DMS 273 (cell line): ENCODE measurements at regions not wholly inside any gene's neighbourhood (a gene's known extent, or its start where the extent isn't known, plus 50 kb on each side); places are given as distances from the start of the nearest gene placed in this dataset.

ENCODE experiments used
- DNase-seq: peaks from one replicate; lab custom pipeline; 2025; ENCODE audit not compliant: unreplicated experiment; lab: John Stamatoyannopoulos, UW

DNA sequence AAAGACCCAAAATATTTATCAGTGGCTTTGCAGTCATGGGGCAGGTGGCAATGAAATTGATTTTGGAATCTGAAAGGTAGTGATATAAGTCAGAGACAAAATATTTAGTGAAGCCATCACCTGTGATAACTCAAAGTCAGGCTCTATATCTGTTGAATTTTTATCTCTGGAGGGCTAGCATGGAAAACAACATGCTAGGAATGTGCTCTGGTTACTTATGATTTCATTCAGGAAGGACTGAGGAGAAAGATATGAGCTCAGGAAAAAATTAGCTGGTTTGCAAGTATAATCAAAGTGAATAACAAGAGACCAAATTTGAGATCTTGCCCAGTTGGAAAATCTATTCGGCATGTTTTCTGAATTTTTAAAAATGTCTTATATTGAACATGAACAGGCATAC is 364.6 kb upstream of the LRRC7 start:
- DNase-seq = no peak

DNA sequence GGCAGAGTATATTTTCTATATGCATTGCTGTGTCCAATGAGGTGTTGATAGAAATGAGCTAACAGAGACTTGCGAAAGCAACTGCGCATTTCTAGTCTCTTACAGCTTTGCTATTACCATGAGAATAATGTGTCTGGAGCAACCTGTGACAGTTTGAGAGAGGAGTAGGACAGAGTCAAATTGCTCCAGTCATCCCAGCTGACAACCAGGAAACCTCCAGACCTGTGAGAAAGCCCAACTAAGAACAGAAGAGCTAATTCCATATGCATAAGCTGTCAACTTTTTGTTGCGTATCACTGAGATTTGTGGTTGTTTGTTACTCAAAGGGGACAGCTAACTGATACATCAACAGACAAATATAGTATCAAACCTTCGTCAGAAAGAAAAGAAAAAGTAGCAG is 354.1 kb upstream of the LRRC7 start:
- no peak for DNase-seq

DNA sequence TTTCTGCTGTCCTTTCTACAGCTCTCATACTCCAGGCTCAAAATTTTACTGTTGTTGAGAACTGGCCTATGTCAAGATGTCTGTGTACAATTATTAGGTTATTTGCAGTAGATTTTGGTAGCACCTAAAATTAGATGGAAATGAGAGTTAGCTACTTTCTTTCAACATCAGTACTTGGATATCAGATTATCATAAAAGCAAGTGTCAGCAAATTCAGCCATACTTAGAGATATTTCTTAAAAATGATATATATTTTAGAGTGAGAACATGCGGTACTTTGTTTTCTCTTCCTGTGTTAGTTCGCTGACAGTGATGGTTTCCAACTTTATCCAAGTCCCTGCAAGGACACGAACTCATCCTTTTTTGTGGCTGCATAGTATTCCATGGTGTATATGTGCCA is 351.8 kb upstream of the LRRC7 start:
- no peak for DNase-seq

DNA sequence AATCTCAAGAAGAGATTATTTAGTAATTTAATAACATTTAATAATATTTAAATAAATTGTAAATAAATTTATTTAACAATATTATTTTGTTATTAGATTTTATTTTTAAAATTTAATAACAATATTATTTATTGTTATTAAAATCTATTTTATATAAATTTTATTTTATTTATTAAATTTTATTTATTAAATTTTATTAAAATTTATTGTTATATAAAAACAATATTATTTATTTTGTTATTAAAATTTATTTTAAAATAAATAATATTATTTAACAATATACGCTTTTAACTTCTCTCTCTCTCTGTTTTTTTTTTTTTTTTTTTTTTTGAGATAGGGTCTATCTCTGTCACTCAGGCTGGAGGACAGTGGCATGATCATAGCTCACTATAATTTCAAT is 347.1 kb upstream of the LRRC7 start:
- no peak for DNase-seq

DNA sequence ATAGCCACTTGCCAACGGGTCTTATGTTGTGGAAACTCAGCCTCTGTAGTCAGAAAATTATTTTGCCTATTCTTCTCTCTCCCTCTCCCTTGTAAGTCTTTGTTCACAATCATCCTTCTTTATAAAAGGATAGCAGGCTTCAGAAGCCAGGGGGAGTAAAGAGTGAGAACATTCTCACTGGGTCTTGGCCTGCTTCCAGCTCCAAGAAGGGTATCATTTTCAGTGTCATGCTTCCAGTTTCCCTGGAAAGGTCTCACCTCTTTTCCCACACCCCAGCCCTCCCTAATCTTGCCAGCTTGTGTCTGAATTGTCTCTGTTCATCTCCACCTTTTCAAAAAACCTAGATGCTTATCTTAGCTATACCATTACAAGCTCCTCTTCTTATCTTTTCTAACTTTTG is 346.2 kb upstream of the LRRC7 start:
- DNase-seq = peak; percentile 73

DNA sequence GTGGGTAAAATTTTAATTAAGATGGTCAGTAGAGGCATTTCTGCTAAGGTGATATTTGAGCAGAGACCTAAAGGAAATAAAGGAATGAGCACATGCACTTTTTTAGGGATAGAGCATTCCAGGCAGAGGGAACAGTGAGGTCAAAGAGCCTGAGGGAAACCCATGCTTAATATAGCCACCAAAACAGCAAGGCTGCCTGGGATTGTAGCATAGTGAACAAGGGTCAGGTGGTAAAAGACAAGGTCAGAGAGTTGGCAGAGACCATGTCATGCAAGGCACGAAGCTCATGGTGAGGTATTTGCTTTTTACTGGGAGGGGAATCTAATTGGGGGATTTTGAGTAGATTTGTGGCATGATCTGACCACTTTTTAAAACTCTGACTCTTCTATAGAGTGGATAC is 344.6 kb upstream of the LRRC7 start:
- no peak for DNase-seq

DNA sequence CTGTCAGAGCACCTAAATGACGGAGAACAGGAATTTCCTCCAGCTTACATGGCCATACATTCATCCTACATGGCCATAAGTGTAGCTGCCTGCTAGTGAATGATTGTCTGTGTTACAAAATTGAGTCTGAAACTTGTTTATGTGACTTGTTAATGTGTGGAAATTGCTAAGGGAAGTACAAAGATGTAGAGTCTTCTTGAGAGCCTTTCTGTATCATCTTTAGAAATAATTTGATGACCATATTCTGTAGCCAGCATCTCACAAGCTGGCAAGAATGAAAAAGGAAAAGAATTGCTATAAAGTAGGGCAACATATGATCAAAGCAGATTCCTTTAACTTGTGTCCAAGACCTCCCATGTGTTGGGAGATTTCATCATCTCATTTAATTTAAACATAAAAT is 339.2 kb upstream of the LRRC7 start:
- DNase-seq = no peak

DNA sequence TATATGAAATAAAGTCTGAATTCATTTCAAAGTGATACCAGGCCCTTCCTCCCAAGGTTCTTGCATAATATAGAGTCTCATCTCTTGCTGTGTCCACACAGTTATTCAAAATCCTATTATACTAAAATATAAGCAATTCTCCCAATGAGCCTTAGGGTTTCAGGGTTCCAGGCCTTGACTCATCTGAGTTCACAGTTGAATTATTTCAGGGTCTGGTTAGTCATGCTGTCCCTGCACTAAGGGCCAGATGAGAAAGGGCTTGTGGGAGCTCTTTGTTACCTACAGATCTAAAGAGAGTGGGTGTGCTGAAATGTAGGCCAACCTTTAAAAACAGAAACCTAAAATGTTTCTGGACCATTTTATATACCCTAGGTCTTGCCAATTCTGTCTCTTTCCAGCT is 337.5 kb upstream of the LRRC7 start:
- no peak for DNase-seq

DNA sequence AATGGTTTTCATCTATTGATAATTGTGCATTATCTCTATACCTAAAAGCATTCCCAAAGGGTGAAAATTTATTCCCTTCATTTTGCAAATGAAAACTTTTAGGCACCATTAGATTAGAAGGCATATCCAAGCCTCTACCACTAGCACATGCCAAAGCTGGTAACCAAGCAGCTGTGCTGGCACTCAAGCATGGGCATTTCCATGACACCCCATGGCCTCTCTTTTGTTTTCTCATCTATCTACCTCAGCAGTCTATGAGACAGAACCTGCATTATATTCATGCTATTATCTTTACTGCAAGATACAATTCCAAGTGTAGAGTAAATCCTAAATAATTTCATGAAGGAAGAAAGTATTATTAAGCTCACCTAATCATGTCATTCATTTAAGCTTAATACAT is 334.3 kb upstream of the LRRC7 start:
- no peak for DNase-seq

DNA sequence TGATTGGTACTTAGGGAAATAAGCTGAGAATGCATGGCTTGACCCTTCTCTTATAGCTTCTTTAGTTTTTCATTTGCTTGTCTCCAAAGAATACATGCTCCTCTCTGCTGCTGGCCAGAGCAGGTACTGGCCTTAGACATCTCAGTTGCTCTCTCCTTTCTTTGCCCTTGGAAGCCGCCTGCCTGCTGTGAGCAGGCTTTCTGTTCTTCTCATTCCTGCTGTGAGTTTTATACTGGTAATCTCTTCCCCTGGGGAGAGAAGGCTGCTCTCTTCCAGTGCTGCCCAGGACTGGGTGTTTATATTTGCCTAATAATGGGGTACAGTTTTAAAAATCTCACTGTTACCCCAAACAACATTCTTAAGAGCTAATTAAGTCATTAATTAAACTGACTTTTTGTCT is 323.5 kb upstream of the LRRC7 start:
- DNase-seq = no peak

DNA sequence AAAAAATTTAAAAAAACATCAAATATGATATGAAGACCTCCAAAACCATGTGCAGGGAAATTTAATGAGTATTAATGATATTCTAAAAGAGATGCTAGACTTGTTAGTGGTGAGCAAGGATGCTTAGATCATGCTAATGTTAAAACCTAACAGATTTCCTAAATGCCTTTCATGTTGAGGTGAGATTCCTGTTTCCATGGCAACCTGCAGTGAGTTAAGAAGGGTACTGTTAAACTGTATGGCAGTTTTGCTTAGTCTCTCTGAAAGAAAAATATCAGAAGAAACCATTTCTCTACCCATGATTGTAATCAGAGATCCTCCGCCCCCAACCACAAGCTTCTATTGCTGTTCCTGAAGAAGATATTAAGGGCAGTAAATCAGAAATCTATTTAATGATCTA is 321.6 kb upstream of the LRRC7 start:
- peak; percentile 18 for DNase-seq

DNA sequence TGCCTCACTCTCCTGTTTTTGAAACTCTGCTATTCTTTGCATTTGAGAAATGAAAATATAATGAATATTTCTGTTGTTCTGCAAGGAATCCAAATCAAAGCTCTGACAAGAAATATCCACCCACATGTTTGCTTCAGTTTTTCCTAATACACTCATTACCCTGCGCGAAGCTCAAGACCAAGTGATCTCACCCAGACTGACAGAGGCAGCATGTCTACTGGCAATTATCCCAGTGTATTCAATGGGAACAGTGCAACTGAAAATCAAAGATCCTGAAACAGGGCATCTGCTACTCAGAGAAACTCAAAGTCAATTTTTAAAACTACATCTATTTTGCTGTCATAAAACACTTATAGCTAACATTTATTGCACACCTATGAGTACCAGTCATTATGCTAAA is 321.0 kb upstream of the LRRC7 start:
- peak; percentile 40 for DNase-seq

DNA sequence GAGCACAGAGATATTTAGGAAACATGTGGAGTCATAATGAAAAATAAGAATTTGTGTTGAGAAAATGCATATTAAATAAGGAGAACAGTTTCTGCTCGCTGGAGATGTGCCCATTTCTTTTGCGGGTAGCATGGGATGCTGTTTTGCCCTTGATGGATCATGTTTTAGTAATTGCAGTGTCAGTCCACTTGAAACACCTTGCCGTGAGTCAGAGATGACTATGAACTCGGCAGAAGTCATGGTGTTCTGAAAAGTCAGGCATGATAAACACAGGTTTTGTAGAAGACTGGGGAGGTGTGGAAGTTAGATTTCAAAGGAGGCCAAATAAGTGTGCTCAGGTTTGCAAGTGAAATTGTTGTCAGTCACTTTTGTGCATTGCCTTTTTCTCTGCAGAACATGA is 315.0 kb upstream of the LRRC7 start:
- no peak for DNase-seq

DNA sequence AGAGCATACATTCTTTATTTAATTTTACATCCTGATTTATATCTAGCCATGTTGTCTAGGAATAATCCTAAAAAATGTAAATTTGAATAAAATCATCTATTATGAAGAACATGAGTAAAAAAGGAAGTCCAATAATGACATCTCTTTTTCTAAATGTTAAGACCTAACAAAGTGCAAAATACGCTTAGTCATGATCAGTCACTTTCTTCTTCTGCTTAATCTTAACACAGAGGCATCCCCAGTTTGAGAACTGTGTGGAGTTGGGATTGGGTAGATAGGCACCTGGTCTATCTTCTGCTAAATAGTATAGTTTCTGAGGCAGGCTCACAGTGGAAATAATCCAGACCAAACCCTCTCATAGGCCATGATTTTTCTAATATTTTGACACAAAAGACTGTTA is 311.7 kb upstream of the LRRC7 start:
- no peak for DNase-seq

DNA sequence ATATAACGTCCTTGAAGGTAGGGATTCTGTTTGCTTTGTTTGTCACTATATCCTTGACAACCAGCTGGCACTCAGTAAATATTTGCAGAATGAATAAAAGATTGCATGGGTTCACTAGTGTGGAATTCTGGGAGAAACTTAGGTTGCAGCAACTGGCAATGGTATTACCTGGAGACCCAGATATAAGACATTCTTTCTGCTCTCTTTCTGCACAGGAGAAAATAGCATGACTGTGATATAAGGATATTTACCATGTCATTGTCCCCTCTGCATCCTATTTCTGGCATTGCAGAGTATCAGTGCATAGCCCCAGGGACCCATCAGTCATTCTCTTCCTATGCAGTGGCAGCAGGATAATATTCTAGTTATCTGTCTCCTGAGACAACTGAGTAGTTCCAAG is 308.9 kb upstream of the LRRC7 start:
- no peak for DNase-seq

DNA sequence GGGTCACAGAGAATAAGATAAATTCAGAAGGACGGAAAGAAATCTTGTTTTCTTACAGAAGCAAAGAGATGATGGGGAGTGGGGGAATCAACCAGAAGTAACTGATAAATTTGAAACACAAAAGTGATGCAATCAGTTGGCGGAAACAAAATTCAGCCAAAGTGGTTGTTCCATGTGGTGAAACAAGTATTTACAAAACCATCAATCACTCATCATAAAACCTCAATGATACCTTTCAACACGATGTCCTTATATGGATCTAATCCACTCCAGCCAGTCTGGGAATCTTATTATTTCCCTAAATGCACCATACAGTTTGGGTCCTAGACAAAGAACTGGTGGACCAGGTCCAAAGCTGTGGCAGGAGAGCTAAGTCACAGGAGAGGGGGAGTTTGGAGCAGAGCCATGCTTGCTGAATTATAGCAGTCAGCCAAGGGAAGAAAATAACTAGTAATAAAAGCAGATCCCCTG is 303.8 kb upstream of the LRRC7 start:
- DNase-seq = peak; percentile 51

DNA sequence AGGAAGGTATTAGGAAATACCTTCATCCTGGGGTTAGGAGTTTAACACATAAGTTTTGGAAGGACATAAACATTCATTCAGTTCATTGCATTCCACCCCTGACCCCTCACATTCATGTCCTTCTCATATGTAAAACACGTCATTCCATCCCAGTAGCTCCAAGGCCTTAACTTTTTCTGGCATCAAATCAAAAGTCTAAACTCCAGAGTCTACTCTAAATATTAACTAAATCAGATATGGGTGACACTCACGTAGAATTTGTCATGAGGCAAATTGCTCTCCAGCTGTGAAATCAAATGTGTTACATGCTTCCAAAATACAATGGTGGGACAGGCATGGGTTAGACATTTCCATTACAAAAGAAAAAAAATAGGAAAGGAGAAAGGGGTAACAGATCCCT is 298.2 kb upstream of the LRRC7 start:
- no peak for DNase-seq

DNA sequence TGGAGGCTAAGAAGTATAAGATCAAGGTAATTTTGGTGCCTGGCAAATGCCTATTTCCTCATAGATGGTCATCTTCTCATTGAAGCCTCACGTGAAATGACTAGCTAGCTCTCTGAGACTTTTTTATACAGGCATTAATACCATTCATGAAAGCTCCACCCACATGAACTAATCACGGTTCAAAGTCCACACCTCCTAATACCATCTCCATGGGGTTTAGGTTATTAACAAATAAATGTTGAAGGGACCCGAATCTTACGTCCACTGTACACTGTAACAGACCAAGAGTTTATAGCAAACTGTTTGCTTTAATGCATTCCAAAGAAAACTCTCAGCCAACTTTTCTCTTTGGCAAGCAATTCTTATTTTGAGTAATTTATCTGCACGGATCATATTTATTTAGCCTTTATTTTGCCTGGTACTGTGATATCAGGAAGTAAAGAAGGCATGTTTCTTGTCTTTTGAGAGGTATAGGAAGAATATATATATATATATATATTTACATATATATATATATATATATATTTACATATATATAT is 296.1 kb upstream of the LRRC7 start:
- DNase-seq = no peak

DNA sequence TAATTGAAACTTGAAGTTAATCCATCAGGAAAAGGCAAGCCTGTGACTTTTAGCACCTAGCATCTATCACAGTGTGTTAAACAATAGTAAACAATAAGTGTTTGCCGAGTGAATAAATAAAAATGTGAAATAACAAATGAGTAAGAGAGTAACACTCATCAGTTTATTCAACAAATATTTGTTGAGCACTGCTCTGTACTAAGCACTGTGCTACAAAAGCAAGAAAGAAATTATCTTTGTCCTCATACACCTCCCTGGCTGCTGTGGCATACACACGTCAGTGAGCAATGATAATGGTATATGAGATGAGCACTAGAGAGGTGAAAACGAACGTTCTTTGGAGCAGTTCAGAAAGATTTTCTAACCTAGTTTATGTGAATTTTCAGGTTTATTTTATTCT is 295.0 kb upstream of the LRRC7 start:
- no peak for DNase-seq

DNA sequence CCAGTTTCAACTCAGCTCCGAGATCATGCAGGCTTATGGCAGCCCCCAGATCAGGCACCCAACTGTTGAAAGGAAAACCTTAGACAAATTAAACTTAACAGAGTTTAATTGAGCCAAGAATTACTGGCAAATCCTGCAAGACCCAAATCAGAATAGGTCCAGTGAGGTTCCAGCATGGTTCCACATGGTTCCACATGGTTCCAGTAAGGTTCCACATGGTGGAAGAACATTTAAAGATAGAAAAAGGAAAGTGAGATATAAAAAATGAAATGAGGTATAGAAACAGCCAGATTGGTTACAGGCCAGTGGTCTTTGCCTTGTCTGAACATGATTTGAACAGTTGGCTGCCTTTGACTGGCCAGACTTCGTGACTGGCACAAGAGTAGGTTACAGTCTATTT is 288.8 kb upstream of the LRRC7 start:
- no peak for DNase-seq

DNA sequence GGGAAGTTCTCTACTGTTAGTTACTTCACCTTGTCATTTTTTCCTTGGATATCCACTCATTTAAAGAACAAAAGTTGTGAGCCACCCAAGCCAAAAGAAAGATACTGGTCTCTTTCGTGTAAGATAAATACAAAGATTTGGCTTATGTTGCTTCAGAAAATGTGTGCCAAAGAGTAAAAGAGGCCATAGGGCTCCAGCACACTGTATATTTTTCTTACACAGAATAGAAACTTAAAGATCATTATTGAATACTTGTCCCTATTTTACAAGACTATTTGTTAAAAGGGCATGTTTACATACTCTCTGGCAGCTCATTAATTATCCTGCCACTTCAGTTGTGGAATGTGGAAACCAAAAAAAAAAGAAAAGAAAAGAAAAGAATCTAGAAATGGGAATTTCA is 284.2 kb upstream of the LRRC7 start:
- no peak for DNase-seq

DNA sequence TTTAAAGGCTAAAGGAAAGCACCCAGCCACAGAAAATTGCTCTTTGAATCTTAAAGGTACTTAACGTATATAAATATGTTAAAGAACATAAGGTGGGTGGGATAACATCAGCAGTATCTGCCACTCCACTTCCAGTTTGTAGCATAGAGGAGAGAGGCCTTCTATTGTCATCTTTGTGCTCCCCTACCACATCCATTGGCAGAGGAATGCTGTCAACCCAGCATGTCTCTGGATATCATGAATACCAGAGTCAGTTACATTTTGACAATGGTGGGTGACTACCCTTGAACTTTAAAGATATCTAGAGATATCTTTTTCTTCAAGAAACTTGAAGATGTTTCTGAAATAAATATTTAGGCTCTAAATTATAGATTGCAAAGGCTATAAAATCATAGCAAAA is 283.2 kb upstream of the LRRC7 start:
- DNase-seq = no peak

DNA sequence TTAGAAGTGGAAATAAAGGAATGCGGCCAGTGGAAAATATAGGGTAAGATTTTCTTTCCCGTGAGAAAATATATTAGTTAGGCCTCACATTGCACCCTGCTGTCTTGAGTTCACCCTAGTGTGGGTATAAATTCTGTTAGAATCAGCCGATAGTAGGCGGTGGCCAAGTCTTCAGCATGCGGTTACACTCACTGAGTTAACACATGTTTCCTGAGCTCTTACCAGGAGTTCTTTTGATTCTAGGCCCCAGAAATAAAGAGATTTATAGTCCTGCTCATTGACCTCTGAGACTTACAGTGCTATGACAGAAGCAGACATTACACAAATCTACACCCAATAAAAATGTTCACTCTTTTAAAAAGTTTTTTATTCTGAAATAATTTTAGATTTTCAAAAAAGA is 279.3 kb upstream of the LRRC7 start:
- DNase-seq = no peak

DNA sequence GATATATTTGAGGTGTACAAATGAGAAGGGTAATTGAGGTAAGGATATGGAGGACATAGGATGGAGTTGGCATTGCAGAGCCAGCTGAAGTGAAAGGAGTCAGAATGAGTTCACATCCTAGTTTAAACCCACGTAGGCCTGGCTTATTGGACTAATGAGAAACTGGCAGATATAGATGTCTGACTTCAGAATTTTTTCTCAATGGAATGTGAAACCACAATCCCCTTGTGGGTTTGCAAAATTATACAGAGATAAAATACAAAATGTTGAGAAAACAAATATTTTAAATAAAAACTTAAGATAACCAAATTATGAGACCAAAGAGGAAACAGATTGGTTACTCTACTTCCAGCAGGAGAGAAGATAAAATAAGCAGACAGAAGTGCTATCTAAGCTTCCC is 277.4 kb upstream of the LRRC7 start:
- DNase-seq = no peak
